Colonic mucosa (tissue), 4 donors: ENCODE measurements at regions not wholly inside any gene's neighbourhood (a gene's known extent, or its start where the extent isn't known, plus 50 kb on each side); places are given as distances from the start of the nearest gene placed in this dataset.
"Not testable (repeated sequence)": the region's sequence is repeated elsewhere in the genome, so short reads cannot be mapped to it uniquely, and the experiment has no call there.

Experiments
- DNase-seq: peaks from one replicate; pipeline ENCODE4 v3.0.0-alpha.2; 2020
- H3K27ac ChIP-seq: fragments of 200-600 bp; one replicate; pipeline ENCODE4 v1.8.0; 2021
- H3K27me3 ChIP-seq: fragments of 200-600 bp; one replicate; pipeline ENCODE4 v1.8.0; 2021
- H3K36me3 ChIP-seq: fragments of 200-600 bp; one replicate; pipeline ENCODE4 v1.8.0; 2021
- H3K4me1 ChIP-seq: fragments of 200-600 bp; one replicate; pipeline ENCODE4 v1.8.0; 2021; ENCODE audit warnings: mild to moderate bottlenecking
- H3K4me3 ChIP-seq: fragments of 200-600 bp; one replicate; pipeline ENCODE4 v1.8.0; 2021
- H3K9ac ChIP-seq, 2 donors: one replicate each; pipeline ENCODE4 v1.7.0; 2013; ENCODE audit warnings: control low read depth in 2 of 2, low read depth in 2 of 2, low read length in 2 of 2
- H3K9me3 ChIP-seq: fragments of 200-600 bp; one replicate; pipeline ENCODE4 v1.8.0; 2021
- intact Hi-C: fragments of 100-400 bp; cut with DNase I; formaldehyde crosslinking; loops from one replicate; pipeline ENCODE4 v1.14.1; 2022
- donor health status: healthy.
- donor health status: DM: no; HTN: no; CAD: no.
- donor health status: DM: no; HTN: no; CAD: no.

DNA sequence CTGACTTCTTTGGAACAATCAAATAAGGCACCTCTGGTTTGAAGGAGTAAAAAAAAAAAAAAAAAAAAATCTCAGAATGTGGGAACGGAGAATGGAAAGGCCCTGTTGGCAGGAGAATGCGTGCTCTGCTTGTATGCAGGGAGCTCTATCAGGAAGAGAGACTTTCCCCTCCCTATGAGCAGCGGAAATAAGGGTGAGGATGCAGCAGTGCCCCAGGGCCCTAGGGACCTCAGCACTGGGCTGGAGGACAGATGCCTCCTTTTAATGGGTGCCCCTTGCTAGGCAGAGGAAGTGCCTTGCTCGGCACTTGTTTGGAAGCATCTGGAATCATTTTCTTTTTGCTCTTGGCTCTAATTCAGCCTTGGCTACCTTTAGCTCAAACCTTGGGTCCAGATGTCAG, 283.4 kb upstream of the NBPF12 start:
- H3K9me3 ChIP-seq, H3K27me3 ChIP-seq, H3K27ac ChIP-seq, H3K9ac ChIP-seq, DNase-seq, H3K4me3 ChIP-seq, intact Hi-C loops, H3K4me1 ChIP-seq, H3K36me3 ChIP-seq: not testable (repeated sequence)

DNA sequence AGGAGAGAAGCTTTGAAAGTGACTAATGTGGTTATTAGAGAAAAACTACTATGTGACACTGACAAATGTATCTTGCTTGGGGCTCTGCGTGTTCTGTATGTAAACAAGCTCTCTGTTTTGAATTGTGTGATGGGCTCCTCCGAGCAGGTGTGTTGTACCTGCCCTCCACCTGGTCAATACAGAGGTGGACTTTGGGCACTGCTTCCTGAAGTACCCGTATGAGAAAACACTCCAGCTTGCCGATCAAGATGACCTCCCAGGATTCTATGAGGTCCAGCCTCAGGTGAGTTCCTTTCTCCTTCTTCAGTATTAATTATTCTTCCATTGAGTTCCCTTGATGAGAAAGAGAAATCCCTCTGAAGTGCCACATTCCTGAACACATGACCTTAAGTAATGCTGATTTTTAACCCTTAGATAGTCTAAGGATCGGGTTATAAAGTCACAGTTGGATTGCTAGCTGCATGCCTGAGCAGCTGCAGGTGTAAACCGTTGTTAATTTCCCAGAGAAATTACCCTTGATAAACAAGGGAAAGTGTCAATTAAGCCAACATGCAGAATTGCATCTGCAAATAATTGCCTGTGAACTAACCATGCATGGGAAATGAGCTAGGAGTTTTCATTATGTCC, 292.0 kb upstream of the NBPF12 start:
- H3K9me3 ChIP-seq, H3K9ac ChIP-seq, H3K4me3 ChIP-seq, DNase-seq, H3K4me1 ChIP-seq, H3K36me3 ChIP-seq, H3K27ac ChIP-seq, H3K27me3 ChIP-seq, intact Hi-C loops: not testable (repeated sequence)

DNA sequence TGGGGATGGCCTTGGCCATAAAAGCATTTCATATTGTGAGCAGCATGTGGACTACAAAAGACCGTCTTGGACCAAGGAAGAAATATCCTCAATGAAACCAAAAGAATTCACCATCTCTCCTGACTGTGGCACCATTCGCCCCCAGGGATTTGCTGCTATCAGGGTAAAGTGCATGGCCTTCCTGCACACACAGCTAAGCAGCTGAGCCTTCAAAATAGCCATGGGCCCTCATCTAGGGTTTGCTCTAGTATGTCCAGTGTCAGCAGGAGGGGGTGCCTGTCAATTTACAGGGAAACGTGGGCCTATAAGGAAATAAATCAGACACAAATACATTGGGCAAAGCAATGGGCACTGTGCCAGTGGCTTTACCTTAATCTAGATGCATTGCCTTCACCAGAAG, 296.6 kb upstream of the NBPF12 start:
- H3K27me3 ChIP-seq, H3K9ac ChIP-seq, intact Hi-C loops, H3K4me1 ChIP-seq, H3K4me3 ChIP-seq, DNase-seq, H3K27ac ChIP-seq, H3K36me3 ChIP-seq, H3K9me3 ChIP-seq: not testable (repeated sequence)

DNA sequence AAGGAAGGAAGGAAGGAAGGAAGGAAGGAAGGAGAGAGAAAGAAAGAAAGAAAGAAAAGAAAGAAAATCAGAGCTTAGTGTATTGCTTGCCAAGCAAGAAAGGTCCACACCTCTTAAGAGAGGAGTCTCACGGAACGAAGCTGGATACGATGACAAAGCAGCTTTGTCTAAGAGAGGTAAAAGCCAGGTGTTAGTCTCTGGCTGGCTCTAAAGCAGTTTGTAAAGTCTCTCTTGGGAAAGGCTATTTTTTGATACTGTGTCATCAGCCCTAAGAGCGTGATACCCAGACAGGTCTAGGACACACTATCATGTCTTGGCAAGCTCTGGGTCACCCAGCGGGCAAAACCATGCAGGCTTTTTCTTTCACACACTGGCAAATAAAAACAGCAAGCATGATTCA, 297.5 kb upstream of the NBPF12 start:
- H3K27ac ChIP-seq, H3K27me3 ChIP-seq, H3K4me3 ChIP-seq, H3K9me3 ChIP-seq, DNase-seq, intact Hi-C loops, H3K36me3 ChIP-seq, H3K9ac ChIP-seq, H3K4me1 ChIP-seq: not testable (repeated sequence)

DNA sequence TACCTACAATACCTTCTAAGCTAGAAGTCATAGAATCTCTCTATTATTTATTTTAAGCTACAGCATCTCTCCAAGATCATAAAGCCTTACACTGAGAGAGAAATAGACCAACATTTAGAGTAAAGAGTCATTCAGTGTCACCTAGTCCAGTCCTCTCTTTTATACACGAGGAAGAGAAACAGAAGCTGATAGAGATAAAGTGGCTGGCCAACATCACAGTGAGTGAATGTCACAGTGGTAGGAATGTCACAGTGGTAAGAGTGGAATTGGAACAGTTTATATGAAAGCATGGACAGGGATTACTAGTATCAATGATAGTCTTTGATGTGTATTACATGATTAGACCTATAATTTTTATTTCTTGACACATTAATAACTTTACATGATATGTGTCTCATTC, 307.8 kb upstream of the NBPF12 start:
- intact Hi-C loops, DNase-seq, H3K9ac ChIP-seq: not testable (repeated sequence)

DNA sequence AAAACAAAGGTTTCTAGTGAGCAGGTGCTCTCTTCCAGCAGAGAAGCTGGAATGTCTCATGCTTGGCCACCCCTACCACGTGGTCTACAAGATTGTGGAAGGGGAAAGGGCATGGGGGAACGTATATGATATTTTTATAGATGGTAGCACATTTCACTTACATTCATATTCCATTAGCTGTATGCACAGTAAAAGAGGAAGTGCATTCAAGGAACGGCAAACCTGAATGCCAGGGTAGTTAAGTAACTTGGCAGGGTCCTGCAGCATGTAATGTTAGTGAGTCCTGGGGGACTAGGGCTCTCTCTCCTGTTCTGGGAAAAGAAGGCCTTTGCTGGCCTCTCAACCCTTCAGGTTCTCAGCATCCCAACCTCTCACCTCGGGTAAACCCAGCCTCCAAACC, 319.5 kb upstream of the NBPF12 start:
- H3K36me3 ChIP-seq, intact Hi-C loops, H3K4me1 ChIP-seq, H3K27ac ChIP-seq, H3K9me3 ChIP-seq, H3K27me3 ChIP-seq, H3K9ac ChIP-seq, DNase-seq, H3K4me3 ChIP-seq: not testable (repeated sequence)

More for the DNA sequence above, 307.8 kb upstream of the NBPF12 start:
- H3K9me3 ChIP-seq, H3K36me3 ChIP-seq, H3K27ac ChIP-seq, H3K4me3 ChIP-seq, H3K27me3 ChIP-seq, H3K4me1 ChIP-seq: not testable (repeated sequence)

DNA sequence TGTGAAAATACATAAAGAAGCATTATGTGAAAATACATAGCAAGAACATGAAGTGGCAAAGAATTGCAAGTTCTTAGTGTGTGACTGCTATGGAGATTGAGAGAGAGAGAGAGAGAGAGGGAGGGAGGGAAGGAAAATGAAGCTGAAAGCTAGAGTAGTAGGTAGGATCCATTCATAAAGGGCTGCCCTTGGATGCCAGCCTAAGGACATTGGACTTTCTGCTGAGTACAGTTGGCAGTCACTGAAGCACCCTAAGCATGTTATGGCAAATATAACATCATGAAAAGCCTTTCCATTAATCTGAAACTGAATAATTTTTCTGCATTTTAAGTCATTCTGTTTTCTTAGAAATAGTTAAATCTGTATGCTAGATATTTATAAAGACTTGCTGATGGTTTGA, 333.4 kb upstream of the NBPF12 start:
- DNase-seq, intact Hi-C loops, H3K4me3 ChIP-seq, H3K27ac ChIP-seq, H3K4me1 ChIP-seq, H3K9ac ChIP-seq, H3K36me3 ChIP-seq, H3K9me3 ChIP-seq, H3K27me3 ChIP-seq: not testable (repeated sequence)

DNA sequence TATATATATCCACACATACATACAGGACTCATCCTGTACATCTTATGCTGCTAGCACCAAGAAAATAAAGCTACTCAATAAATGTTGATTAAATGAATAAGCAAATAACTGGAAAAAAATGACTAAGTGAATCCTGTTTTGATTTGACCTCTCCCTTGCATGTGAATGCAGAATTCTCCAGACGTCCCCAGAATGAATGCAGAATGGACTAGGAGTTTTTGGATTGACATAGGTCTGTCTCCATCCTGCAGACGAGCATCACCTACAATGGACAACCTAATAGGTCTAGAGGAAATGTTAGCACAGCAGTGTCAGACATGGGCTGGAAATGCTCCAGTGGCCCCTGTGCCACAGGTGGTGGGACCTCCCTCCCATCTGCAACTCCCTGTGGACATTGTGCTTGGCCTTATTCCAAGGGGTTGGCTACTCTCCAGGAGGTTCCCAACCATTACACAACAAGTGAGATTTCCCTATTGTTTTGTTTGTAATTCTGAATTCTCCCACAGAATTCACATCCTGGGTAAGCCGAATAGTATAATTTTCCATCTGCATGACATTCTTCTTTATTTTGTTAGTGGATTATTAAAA, 337.3 kb upstream of the NBPF12 start:
- H3K9me3 ChIP-seq, H3K4me1 ChIP-seq, DNase-seq, H3K27ac ChIP-seq, intact Hi-C loops, H3K36me3 ChIP-seq, H3K27me3 ChIP-seq, H3K4me3 ChIP-seq, H3K9ac ChIP-seq: not testable (repeated sequence)

DNA sequence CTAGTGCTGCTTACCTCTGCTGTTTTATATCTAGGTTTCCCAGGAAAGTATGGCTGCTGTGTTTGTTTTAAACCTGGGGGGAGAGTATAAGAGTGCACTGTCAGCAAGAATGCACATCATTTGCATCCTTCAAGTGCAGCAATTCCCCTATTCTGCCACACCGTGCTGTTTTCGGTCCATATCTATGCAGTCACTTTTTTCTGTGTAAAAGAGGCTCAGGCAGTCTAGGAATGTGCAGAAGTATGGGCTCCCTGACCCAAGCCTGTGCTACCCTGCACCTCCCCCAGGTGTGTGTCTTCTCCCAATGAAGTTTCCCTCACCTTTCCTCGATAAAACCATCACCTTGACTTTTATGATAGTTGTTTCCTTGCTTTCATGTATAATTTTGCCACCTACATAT, 338.2 kb upstream of the NBPF12 start:
- intact Hi-C loops, H3K9ac ChIP-seq, H3K27ac ChIP-seq, H3K4me1 ChIP-seq, H3K9me3 ChIP-seq, DNase-seq, H3K36me3 ChIP-seq, H3K27me3 ChIP-seq, H3K4me3 ChIP-seq: not testable (repeated sequence)

DNA sequence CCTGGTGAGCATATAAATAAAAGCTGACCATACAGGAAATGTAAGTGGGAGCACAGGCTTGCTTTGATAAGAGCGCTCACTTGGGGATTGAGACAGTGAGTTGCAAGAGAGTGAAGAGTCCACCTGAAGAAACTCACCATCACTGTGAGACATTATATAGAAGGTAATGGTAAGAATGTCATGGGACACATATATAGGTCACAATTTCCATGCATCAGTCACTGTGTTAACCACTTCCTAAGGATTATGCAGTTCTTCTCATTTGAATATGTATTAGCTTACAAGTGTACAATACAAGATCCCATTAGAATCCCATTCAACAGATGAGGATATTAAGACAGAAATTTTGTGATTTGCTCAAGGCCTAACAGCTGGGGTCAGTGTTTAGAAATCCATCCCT, 352.4 kb upstream of the NOTCH2NLA start:
- H3K9ac ChIP-seq, intact Hi-C loops: not testable (repeated sequence)

DNA sequence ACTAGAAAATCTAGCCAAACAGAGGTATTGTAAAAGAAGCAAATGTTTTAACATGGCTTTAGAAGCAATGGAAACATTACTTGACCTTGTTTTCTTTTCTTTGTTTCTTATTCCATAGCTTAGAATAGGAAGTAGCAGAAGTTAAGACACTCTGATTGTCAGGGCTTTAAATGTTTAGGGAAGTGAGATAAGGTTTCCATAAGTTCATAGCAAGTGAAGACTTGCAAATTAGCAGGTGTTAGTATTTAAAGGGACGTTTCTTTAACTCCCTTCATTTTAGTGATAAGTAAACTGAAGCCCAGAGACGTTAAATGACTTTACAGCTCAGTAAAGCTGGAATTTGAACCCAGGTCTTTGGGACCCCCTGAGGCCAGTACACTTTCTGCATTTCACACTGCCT, 338.7 kb upstream of the NOTCH2NLA start:
- H3K4me3 ChIP-seq, H3K9me3 ChIP-seq, H3K36me3 ChIP-seq, H3K9ac ChIP-seq, H3K27ac ChIP-seq, H3K27me3 ChIP-seq, intact Hi-C loops, H3K4me1 ChIP-seq, DNase-seq: not testable (repeated sequence)

More for the DNA sequence above, 352.4 kb upstream of the NOTCH2NLA start:
- DNase-seq, H3K27ac ChIP-seq, H3K4me3 ChIP-seq, H3K36me3 ChIP-seq, H3K9me3 ChIP-seq, H3K4me1 ChIP-seq, H3K27me3 ChIP-seq: not testable (repeated sequence)

DNA sequence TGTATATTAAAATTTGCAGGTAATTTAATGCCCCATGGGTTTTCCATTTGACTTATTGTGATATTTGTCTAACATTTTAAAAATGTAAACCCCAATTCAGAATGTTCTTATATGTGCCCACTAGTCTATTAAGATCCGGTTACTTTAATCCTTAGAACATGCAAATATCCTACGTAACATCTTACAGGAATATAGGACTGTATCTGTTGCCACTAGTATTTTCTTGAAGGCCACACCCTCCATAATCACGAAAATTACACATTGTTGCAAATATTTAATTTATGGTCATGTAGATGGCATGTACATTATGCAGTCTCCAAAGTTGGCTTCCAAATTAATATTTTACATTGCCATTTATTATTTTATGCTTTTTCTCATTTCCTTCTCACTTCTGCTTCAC, 329.2 kb upstream of the NOTCH2NLA start:
- H3K4me3 ChIP-seq, H3K27ac ChIP-seq, H3K9me3 ChIP-seq, DNase-seq, H3K36me3 ChIP-seq, intact Hi-C loops, H3K4me1 ChIP-seq, H3K9ac ChIP-seq, H3K27me3 ChIP-seq: not testable (repeated sequence)

DNA sequence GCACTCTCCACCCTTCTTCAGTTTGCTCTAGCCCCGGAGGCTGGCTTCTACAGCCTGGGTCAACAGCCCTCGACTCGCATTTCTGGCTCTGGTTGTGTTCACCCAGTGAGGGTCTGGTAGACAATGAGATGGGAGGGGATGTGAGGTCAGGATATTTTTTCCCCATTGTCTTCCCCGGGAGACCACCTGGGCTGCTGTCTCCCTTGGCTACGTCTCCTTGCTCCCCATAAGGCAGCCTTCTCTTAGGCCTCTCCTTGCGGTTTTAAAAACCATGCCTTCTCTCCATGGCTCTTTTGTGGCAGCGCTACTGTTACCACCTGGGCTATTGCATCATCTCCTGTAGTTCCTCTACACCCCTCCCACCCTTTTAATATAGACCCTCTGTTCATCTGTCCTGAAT, 327.6 kb upstream of the NOTCH2NLA start:
- intact Hi-C loops, H3K4me3 ChIP-seq, DNase-seq: not testable (repeated sequence)

DNA sequence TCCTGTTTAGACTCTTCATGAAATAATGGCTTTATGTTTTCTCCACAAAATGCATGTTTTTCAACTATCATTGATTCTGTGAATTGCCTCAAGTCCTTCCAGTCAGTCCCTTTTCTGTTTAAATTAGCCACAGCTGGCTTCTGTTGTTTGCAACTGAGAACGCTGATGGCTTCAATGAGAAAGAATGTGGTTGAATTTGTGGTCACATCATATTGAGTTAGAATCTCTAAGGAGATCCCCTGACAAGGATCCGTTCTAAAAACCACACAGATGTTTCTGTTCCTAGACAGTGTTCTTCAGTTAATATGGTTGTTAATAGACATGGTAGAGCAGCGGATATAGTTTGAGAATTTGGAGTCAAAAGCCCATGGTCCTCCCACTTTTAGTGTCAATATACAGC, 323.6 kb upstream of the NOTCH2NLA start:
- intact Hi-C loops, H3K27ac ChIP-seq, DNase-seq, H3K36me3 ChIP-seq, H3K4me3 ChIP-seq, H3K4me1 ChIP-seq, H3K27me3 ChIP-seq, H3K9ac ChIP-seq, H3K9me3 ChIP-seq: not testable (repeated sequence)

More for the DNA sequence above, 327.6 kb upstream of the NOTCH2NLA start:
- H3K9me3 ChIP-seq, H3K4me1 ChIP-seq, H3K27me3 ChIP-seq, H3K27ac ChIP-seq, H3K36me3 ChIP-seq, H3K9ac ChIP-seq: not testable (repeated sequence)
